GM23338 (cell line): ENCODE measurements at regions not wholly inside any gene's neighbourhood (a gene's known extent, or its start where the extent isn't known, plus 50 kb on each side); places are given as distances from the start of the nearest gene placed in this dataset.
A peak's percentile ranks its signal among the peaks of the same experiment; 100 is the strongest.

Source experiments
- ATAC-seq: fragments of 200-7000 bp; cut with Tn5 transposase; 3 replicates; pipeline ENCODE4 v1.9.1; 2020
- DNase-seq: peaks from one replicate; pipeline ENCODE4 v3.0.0-alpha.2; 2015; ENCODE audit warnings: low spot score
- H2AFZ ChIP-seq: fragments of 200-600 bp; sonication (generic); 2 replicates; pipeline ENCODE4 v1.8.0; 2016; ENCODE audit warnings: antibody characterized with exemption, mild to moderate bottlenecking, moderate library complexity
- H3F3A ChIP-seq: fragments of 200-600 bp; sonication (generic); replicated peaks from 2 replicates; pipeline ENCODE4 v1.8.0; 2017; ENCODE audit warnings: antibody characterized with exemption, mixed run types, low read depth
- H3K27ac ChIP-seq: fragments of 200-600 bp; sonication (generic); 2 replicates; pipeline ENCODE4 v1.6.1; 2016; ENCODE audit warnings: low read depth
- H3K27me3 ChIP-seq: fragments of 200-600 bp; sonication (generic); 2 replicates; pipeline ENCODE4 v1.8.0; 2016; ENCODE audit warnings: mild to moderate bottlenecking, mixed run types, moderate library complexity; ENCODE audit not compliant: insufficient read depth
- H3K36me3 ChIP-seq: fragments of 200-600 bp; sonication (generic); 2 replicates; pipeline ENCODE4 v1.8.0; 2016; ENCODE audit warnings: mild to moderate bottlenecking; ENCODE audit not compliant: insufficient read depth
- H3K4me1 ChIP-seq: fragments of 200-600 bp; sonication (generic); 2 replicates; pipeline ENCODE4 v1.8.0; 2016; ENCODE audit warnings: mild to moderate bottlenecking, moderate library complexity; ENCODE audit not compliant: insufficient read depth
- H3K4me2 ChIP-seq: fragments of 200-600 bp; sonication (generic); 2 replicates; pipeline ENCODE4 v1.7.1; 2017; ENCODE audit warnings: mixed run types
- H3K4me3 ChIP-seq: fragments of 200-600 bp; sonication (generic); 2 replicates; pipeline ENCODE4 v1.6.1; 2016; ENCODE audit warnings: mixed run types
- H3K79me2 ChIP-seq: fragments of 200-600 bp; sonication (generic); replicated peaks from 2 replicates; pipeline ENCODE4 v1.8.0; 2017; ENCODE audit warnings: mild to moderate bottlenecking; ENCODE audit not compliant: insufficient read depth
- H3K9me2 ChIP-seq: fragments of 200-600 bp; sonication (generic); 2 replicates; pipeline ENCODE4 v1.8.0; 2017; ENCODE audit not compliant: insufficient read depth
- H4K20me1 ChIP-seq: fragments of 200-600 bp; sonication (generic); replicated peaks from 2 replicates; pipeline ENCODE4 v1.8.0; 2017; ENCODE audit warnings: mild to moderate bottlenecking; ENCODE audit not compliant: insufficient read depth
- H3K27ac Mint-ChIP-seq: 2 replicates; pipeline ENCODE4 v1.8.0; 2020; ENCODE audit warnings: inconsistent platforms, mild to moderate bottlenecking, moderate library complexity, mixed read lengths
- H3K27me3 Mint-ChIP-seq: 3 replicates; pipeline ENCODE4 v1.8.0; 2022; ENCODE audit warnings: low read depth, mild to moderate bottlenecking, moderate library complexity, mixed read lengths, inconsistent platforms; ENCODE audit not compliant: insufficient read depth, poor library complexity
- H3K36me3 Mint-ChIP-seq: 3 replicates; pipeline ENCODE4 v1.8.0; 2021; ENCODE audit warnings: low read depth, mild to moderate bottlenecking, inconsistent platforms, moderate library complexity, mixed read lengths
- H3K4me1 Mint-ChIP-seq: 3 replicates; pipeline ENCODE4 v1.8.0; 2020; ENCODE audit warnings: mild to moderate bottlenecking, inconsistent platforms, mixed read lengths
- H3K4me3 Mint-ChIP-seq: 3 replicates; pipeline ENCODE4 v1.8.0; 2021; ENCODE audit warnings: moderate library complexity, mild to moderate bottlenecking, inconsistent platforms, mixed read lengths
- H3K9me3 Mint-ChIP-seq: 3 replicates; pipeline ENCODE4 v1.8.0; 2020; ENCODE audit warnings: moderate library complexity, mild to moderate bottlenecking, inconsistent platforms, mixed read lengths
- CREB1 ChIP-seq: fragments of 250-450 bp; sonication (Bioruptor Pico); IDR thresholded peaks from 2 replicates; pipeline ENCODE4 v1.5.0; 2020; ENCODE audit warnings: low read depth, mild to moderate bottlenecking, moderate library complexity
- CTCF ChIP-seq, 2 experiments: fragments of 200-600 bp in 1 of 2; sonication (generic) in 1 of 2; conservative IDR thresholded peaks; 2 replicates each; pipeline versions ENCODE4 v1.5.1 to v1.6.1; 2016 to 2017; ENCODE audit warnings: antibody characterized with exemption in 2 of 2, low read depth in 2 of 2, mild to moderate bottlenecking in 2 of 2, moderate library complexity in 1 of 2
- EZH2 ChIP-seq: fragments of 200-600 bp; sonication (generic); IDR thresholded peaks from one replicate; pipeline ENCODE4 v1.8.0; 2017; ENCODE audit warnings: antibody characterized with exemption, mild to moderate bottlenecking, low read depth; ENCODE audit not compliant: unreplicated experiment
- EZH2phosphoT487 ChIP-seq: fragments of 200-600 bp; sonication (generic); IDR thresholded peaks from one replicate; pipeline ENCODE4 v1.8.1; 2018; ENCODE audit warnings: antibody characterized with exemption; ENCODE audit not compliant: unreplicated experiment
- JUNB ChIP-seq: IDR thresholded peaks from one replicate; pipeline ENCODE4 v1.6.1; 2016; ENCODE audit warnings: antibody characterized with exemption; ENCODE audit not compliant: unreplicated experiment
- NANOG ChIP-seq: IDR thresholded peaks from 2 replicates; pipeline ENCODE4 v1.6.1; 2016; ENCODE audit warnings: antibody characterized with exemption, borderline replicate concordance
- POLR2AphosphoS5 ChIP-seq: IDR thresholded peaks from 2 replicates; pipeline ENCODE4 v1.6.1; 2016; ENCODE audit warnings: antibody characterized with exemption, low read depth
- ZNF462 ChIP-seq: fragments of 250-450 bp; sonication (Bioruptor Pico); IDR thresholded peaks from 2 replicates; pipeline ENCODE4 v1.5.0; 2020; ENCODE audit warnings: mild to moderate bottlenecking, moderate library complexity
- TF ChIP-seq, protein P1 (sequence below): IDR thresholded peaks from 2 replicates; pipeline ENCODE4 v1.6.1; 2016; ENCODE audit warnings: antibody characterized with exemption
- TF ChIP-seq, protein P2 (sequence below): IDR thresholded peaks from one replicate; pipeline ENCODE4 v1.6.1; 2018; ENCODE audit warnings: antibody characterized with exemption; ENCODE audit not compliant: unreplicated experiment

DNA sequence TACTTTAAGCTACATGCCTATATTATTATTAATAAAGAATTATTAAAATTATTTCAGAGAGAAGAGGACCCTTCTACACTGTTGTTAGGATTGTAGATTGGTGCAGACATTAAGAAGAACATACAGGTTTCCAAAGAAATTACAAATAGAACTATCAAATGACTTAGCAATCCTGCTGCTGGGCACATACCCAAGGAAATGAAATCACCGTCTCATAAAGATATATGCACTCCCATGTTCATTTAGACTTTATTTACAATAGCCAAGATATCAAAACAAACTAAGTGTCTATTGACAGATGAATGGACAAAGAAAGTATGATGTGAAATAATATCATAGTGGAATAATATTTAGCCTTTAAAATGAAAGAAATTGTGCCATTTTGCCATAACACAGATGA is 687.7 kb upstream of the POU3F2 start (continued):
- TF ChIP-seq ZNF462 (CRISPR knock-in tag): no peak
- no peak for TF ChIP-seq NANOG
- no peak for TF ChIP-seq EZH2phosphoT487
- no peak for TF ChIP-seq CTCF (conservative IDR thresholded peaks at IDR 0.05; ENCODE audit: low read depth in 2 of 2)

GRCh38 chr6:98156580-98156979 is 677.8 kb upstream of the POU3F2 start:
- Mint-ChIP-seq H3K27me3 (no peaks in the 10 kb centered on the region), H3K27ac (no peak overlapping the region), H3K4me1 (no peaks in the 10 kb centered on the region; the same call in 2 of the 3 replicates), H3K36me3 (no peaks in the 10 kb centered on the region), H3K4me3 (no peak overlapping the region), H3K9me3 (no peaks in the 10 kb centered on the region; the same call in 2 of the 3 replicates)
- Histone ChIP-seq H3K4me3 (no peak overlapping the region), H3K9me2 (no peaks in the 10 kb centered on the region), H2AFZ (no peak overlapping the region; the same call in 1 of the 2 replicates), H3F3A (no peaks in the 10 kb centered on the region), H3K79me2 (no peaks in the 10 kb centered on the region), H3K36me3 (no peaks in the 10 kb centered on the region), H3K27ac (no peak overlapping the region), H3K27me3 (no peaks in the 10 kb centered on the region), H4K20me1 (no peaks in the 10 kb centered on the region), H3K4me1 (no peaks in the 10 kb centered on the region), H3K4me2 (no peak overlapping the region)
- no peak for DNase-seq
- ATAC-seq: peak; percentile 53
- no peak for TF ChIP-seq POLR2AphosphoS5
- TF ChIP-seq, protein P1, sequence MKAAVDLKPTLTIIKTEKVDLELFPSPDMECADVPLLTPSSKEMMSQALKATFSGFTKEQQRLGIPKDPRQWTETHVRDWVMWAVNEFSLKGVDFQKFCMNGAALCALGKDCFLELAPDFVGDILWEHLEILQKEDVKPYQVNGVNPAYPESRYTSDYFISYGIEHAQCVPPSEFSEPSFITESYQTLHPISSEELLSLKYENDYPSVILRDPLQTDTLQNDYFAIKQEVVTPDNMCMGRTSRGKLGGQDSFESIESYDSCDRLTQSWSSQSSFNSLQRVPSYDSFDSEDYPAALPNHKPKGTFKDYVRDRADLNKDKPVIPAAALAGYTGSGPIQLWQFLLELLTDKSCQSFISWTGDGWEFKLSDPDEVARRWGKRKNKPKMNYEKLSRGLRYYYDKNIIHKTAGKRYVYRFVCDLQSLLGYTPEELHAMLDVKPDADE: no peak
- TF ChIP-seq JUNB: no peak
- no peak for TF ChIP-seq NANOG
- TF ChIP-seq, protein P2, sequence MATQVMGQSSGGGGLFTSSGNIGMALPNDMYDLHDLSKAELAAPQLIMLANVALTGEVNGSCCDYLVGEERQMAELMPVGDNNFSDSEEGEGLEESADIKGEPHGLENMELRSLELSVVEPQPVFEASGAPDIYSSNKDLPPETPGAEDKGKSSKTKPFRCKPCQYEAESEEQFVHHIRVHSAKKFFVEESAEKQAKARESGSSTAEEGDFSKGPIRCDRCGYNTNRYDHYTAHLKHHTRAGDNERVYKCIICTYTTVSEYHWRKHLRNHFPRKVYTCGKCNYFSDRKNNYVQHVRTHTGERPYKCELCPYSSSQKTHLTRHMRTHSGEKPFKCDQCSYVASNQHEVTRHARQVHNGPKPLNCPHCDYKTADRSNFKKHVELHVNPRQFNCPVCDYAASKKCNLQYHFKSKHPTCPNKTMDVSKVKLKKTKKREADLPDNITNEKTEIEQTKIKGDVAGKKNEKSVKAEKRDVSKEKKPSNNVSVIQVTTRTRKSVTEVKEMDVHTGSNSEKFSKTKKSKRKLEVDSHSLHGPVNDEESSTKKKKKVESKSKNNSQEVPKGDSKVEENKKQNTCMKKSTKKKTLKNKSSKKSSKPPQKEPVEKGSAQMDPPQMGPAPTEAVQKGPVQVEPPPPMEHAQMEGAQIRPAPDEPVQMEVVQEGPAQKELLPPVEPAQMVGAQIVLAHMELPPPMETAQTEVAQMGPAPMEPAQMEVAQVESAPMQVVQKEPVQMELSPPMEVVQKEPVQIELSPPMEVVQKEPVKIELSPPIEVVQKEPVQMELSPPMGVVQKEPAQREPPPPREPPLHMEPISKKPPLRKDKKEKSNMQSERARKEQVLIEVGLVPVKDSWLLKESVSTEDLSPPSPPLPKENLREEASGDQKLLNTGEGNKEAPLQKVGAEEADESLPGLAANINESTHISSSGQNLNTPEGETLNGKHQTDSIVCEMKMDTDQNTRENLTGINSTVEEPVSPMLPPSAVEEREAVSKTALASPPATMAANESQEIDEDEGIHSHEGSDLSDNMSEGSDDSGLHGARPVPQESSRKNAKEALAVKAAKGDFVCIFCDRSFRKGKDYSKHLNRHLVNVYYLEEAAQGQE: no peak
- no peak for TF ChIP-seq EZH2
- TF ChIP-seq CREB1 (CRISPR knock-in tag): no peak
- TF ChIP-seq CTCF (conservative IDR thresholded peaks at IDR 0.05; ENCODE audit: low read depth in 2 of 2): no peak
